MM.1S (cell line): ENCODE measurements at regions not wholly inside any gene's neighbourhood (a gene's known extent, or its start where the extent isn't known, plus 50 kb on each side); places are given as distances from the start of the nearest gene placed in this dataset.

ENCODE experiments used
- CTCF ChIP-seq: fragments of 300-600 bp; sonication (generic); IDR thresholded peaks from 2 replicates; pipeline ENCODE4 v1.5.1; 2016; ENCODE audit warnings: antibody characterized with exemption, low read length, mixed read lengths
- EZH2 ChIP-seq: fragments of 300-600 bp; sonication (generic); optimal IDR thresholded peaks from 2 replicates; pipeline ENCODE3; 2017; ENCODE audit warnings: low read depth, mild to moderate bottlenecking, antibody characterized with exemption, low read length, mixed read lengths
- EZH2phosphoT487 ChIP-seq: fragments of 300-600 bp; sonication (generic); IDR thresholded peaks from 2 replicates; pipeline ENCODE4 v1.6.1; 2018; ENCODE audit warnings: antibody characterized with exemption, low read length

DNA sequence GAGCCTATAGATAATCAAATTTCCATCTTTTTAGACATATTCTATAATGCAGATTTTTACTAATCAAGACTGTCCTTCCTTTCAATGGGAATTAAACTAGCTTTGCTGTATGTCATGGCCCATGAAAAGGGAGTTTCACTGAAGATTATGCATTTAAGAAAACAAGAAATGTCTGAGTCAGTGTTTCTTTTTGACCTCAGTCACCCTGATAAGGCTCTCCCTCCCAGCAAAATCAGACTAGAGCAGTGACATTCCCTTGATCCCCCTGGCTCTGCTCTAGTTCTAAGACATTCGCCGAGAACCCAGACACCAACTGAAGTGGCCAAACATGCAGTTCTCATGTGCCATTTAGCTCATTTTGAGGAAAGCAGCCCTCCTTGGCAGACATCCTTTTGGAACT, 442.0 kb downstream of the ACTL7B start:
- TF ChIP-seq CTCF: no peak
- TF ChIP-seq EZH2: no peak
- no peak for TF ChIP-seq EZH2phosphoT487
